Forelimb muscle (tissue), 1 donor: ENCODE measurements at regions not wholly inside any gene's neighbourhood (a gene's known extent, or its start where the extent isn't known, plus 50 kb on each side); places are given as distances from the start of the nearest gene placed in this dataset.
A peak's percentile ranks its signal among the peaks of the same experiment; 100 is the strongest.

Experiments used
- DNase-seq: peaks from one replicate; pipeline ENCODE4 v3.0.0-alpha.2; 2013; ENCODE audit warnings: low read depth

DNA sequence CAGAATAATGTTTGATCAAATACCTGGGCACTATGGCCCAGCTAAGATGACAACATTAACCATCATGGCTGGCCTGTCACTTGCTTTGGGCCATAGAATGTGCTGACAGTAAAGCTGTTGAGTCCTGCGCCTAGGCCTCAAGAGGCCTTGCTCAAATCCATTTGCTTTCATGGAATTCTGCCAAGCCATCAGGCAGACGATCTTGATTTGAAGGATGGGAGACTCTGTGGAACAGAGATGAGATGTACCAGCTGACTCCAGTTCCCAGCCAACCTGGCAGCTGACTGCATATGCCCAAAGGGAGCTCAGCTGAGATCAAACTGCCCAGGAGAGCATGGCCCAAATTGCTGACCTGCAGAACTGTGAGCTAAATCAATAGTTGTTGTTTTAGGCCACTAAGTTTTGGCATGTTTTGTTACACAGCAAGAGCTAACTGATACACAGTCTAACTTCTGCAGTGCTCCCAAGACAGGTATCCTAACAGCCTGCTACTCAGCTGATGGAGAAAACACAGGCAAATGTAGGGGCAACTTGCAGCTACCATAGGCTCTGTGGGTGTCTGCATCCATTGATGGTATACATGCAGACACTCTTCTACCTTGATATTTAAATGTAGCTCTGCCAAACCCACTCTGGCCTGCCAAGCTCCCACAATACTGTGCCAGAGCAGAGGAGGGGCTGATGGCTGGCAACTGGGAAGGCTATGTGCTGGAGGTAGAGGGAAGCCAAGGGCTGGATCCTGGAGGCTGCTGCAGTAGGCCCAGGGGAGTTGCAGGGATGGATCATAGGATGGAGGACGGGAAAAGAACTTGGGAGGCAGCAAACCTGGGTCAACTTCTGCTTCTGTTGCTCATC is 55.2 kb upstream of the RNF24 start:
- no peak for DNase-seq

DNA sequence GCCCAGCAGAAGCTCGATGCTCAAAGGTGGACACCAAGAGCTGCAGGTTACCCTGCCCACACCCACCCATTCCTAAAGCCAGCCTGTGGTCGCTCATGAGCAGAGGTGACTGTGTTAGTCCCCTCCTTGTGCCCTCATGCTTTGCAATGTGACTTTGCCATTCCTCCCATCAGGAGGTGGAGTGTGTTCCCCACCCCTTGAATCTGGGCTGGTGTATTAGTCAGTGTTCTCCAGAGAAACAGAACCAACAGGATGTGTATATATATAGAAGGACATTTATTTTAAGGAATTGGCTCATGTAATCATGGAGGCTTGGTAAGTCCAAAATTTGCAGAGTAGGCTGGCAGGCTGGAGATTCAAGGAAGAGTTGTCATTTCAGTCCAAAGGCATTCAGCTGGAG is 54.4 kb upstream of the RNF24 start:
- no peak for DNase-seq

DNA sequence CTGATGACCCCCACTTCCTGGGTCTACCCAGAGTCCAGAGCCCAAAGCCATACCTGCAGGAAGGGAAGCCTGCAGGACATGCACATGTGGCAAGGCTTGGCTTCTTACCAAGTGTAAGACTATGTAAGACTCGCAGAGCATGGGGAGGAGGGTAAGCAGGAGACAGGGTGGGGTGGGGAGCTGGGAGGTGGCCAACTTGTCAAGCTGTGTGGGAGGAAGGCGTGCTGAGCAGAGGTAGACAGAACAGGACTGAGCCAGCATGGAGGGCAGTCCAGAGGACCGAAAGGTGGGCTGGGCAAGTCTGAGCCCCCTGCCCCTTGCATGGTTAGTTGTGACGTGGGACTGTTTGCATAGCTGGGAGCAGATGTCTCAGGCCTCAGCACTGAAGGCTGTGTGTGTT is 53.4 kb upstream of the RNF24 start:
- DNase-seq: no peak

DNA sequence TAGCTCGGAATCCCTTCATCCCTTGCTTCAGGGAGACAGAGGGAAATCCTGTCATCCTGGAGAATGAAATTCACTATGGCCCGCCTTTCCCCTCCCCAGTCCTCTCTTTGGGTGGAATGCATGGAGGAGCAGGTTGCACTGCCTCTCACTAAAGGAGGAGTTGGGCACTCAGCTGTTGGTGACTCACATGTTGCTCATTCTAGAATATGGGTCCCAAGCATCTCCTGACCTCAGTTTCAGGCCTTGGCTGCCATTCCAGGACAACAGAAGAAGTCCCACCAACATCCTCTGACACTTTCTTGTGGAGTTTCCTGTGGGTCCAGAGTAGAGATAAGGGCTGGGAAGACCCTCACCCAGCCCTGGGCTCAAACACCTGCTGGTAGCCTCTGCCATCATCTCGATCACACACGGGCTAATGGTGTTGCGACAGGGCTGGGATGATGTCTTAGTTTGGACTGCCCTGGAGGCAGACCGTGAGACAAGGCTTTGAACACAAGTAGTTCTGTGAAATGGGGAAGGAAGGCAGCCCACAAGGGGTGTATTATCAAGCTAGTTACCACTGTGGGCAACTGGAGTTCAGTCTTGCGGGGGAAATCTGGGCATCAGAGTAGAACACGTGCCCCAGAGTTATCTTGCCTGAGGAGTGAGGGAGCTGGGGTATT is 52.4 kb upstream of the RNF24 start:
- no peak for DNase-seq

DNA sequence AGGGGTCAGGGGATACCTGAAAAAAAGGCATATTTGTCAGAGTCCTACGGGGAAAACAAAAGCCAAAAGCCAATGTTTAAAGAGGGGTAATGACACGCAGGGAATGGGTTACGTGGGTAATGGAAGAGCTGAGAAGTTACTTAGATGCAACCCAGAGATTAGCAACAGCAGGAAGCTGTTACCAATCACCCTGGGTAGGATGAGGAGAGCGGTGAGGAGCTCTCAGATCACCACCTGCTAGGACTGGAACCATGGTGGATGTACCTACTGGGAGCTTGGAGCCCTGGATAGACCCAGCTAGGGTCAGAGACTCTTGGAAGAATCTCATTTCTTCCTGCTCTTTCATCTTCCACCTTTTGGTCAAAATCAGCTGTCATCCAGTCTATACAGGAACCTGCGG is 51.2 kb upstream of the RNF24 start:
- no peak for DNase-seq

DNA sequence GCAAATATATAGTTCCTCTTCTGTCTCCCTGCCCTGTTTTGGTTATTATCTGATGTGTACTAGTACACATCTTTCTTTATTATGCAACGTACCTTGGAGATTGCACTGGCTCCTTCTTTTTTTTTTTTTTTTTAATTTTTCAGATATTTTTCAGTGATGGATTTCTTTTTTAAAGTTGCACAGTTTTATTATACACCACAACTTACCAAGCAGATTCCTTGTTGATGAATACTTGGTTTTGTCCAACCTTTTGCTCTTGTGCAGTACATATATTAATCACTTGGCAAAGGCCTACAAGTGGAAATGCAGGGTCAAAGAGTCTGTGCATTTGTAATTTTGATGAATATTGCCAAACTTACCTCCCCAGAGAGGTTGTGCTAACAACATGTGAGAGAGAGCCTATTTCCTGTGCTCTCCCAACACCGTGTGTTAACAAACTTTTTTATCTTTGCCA is 50.1 kb upstream of the RNF24 start:
- DNase-seq: peak; percentile 54
